ENCODE measurements at regions not wholly inside any gene's neighbourhood (a gene's known extent, or its start where the extent isn't known, plus 50 kb on each side); places are given as distances from the start of the nearest gene placed in this dataset.

- Histone ChIP-seq H3K36me3 (no peaks in the 10 kb centered on the region), H3K9me3 (no peaks in the 10 kb centered on the region), H3K27me3 (no peaks in the 10 kb centered on the region), H3K27ac (no peak overlapping the region), H3K4me1 (no peaks in the 10 kb centered on the region), H3K4me3 (no peak overlapping the region)
- 63 to 70% methylated on average over 1 of the region's 1 CpG for WGBS, 2 donors
- ATAC-seq (ENCODE audit: low FRiP score in 2 of 2) (no peak), DNase-seq (no peak)
- TF ChIP-seq POLR2A (IDR thresholded peaks at IDR 0.05) (no peak), CTCF (IDR thresholded peaks at IDR 0.05) (no peak), EP300 (IDR thresholded peaks at IDR 0.05) (no peak), POLR2AphosphoS5 (IDR thresholded peaks at IDR 0.05) (no peak)
Measured at GRCh38 chr3:147132168-147132567, 274.2 kb downstream of the ZIC4 start.

- H3K27ac ChIP-seq: no peak overlapping the region
- no peaks in the 10 kb centered on the region for H3K9me3 ChIP-seq
- WGBS, 2 donors: 58 to 78% methylated on average over 2 of the region's 2 CpGs
- no peaks in the 10 kb centered on the region for H3K36me3 ChIP-seq
- H3K4me1 ChIP-seq: no peaks in the 10 kb centered on the region
- H3K4me3 ChIP-seq: no peak overlapping the region
- no peak for TF ChIP-seq EP300 (IDR thresholded peaks at IDR 0.05)
- TF ChIP-seq POLR2AphosphoS5 (IDR thresholded peaks at IDR 0.05): no peak
- no peak for TF ChIP-seq CTCF (IDR thresholded peaks at IDR 0.05)
- ATAC-seq (ENCODE audit: low FRiP score in 2 of 2) (no peak), DNase-seq (no peak)
- no peaks in the 10 kb centered on the region for H3K27me3 ChIP-seq
Measured at GRCh38 chr3:147130461-147130860, 275.9 kb downstream of the ZIC4 start.

GRCh38 chr3:147129665-147130064, 276.7 kb downstream of the ZIC4 start:
- no peak for ATAC-seq (ENCODE audit: low FRiP score in 2 of 2)
- no peaks in the 10 kb centered on the region for H3K9me3 ChIP-seq
- H3K27me3 ChIP-seq: no peaks in the 10 kb centered on the region
- no peak for DNase-seq
- H3K36me3 ChIP-seq: no peaks in the 10 kb centered on the region
- TF ChIP-seq CTCF (IDR thresholded peaks at IDR 0.05) (no peak), POLR2A (IDR thresholded peaks at IDR 0.05) (no peak)
- no peaks in the 10 kb centered on the region for H3K4me1 ChIP-seq
- H3K27ac ChIP-seq: no peak overlapping the region
- 82 to 92% methylated on average over 7 to 8 of the region's 8 CpGs for WGBS, 2 donors
- H3K4me3 ChIP-seq: no peak overlapping the region

- Histone ChIP-seq H3K4me1 (no peaks in the 10 kb centered on the region), H3K27ac (no peak overlapping the region), H3K9me3 (no peaks in the 10 kb centered on the region), H3K27me3 (no peaks in the 10 kb centered on the region), H3K36me3 (no peaks in the 10 kb centered on the region), H3K4me3 (no peak overlapping the region)
- ATAC-seq (ENCODE audit: low FRiP score in 2 of 2) (no peak), DNase-seq (no peak)
- WGBS, 2 donors: 45 to 58% methylated on average over 1 of the region's 1 CpG
- TF ChIP-seq POLR2A (IDR thresholded peaks at IDR 0.05): no peak
- TF ChIP-seq EP300 (IDR thresholded peaks at IDR 0.05): no peak
- no peak for TF ChIP-seq POLR2AphosphoS5 (IDR thresholded peaks at IDR 0.05)
- no peak for TF ChIP-seq CTCF (IDR thresholded peaks at IDR 0.05)
Measured at GRCh38 chr3:147122350-147122749, 284.0 kb downstream of the ZIC4 start.

- no peaks in the 10 kb centered on the region for H3K27me3 ChIP-seq
- no peaks in the 10 kb centered on the region for H3K9me3 ChIP-seq
- ATAC-seq (ENCODE audit: low FRiP score in 2 of 2) (no peak), DNase-seq (no peak)
- H3K36me3 ChIP-seq: no peaks in the 10 kb centered on the region
- 11 to 16% methylated on average over 4 of the region's 4 CpGs for WGBS, 2 donors
- no peak overlapping the region for H3K4me3 ChIP-seq
- no peak overlapping the region for H3K27ac ChIP-seq
- no peak for TF ChIP-seq POLR2AphosphoS5 (IDR thresholded peaks at IDR 0.05)
- no peak for TF ChIP-seq CTCF (IDR thresholded peaks at IDR 0.05)
- no peak for TF ChIP-seq EP300 (IDR thresholded peaks at IDR 0.05)
- TF ChIP-seq POLR2A (IDR thresholded peaks at IDR 0.05): no peak
- H3K4me1 ChIP-seq: no peaks in the 10 kb centered on the region
Measured at GRCh38 chr3:147119989-147120388, 286.4 kb downstream of the ZIC4 start.
